GM12891 (cell line): ENCODE measurements at regions not wholly inside any gene's neighbourhood (a gene's known extent, or its start where the extent isn't known, plus 50 kb on each side); places are given as distances from the start of the nearest gene placed in this dataset.

Experiments
- DNase-seq: peaks from one replicate; pipeline ENCODE4 v3.0.0; 2011; ENCODE audit warnings: low spot score; ENCODE audit not compliant: insufficient read length
- FAIRE-seq: peaks from 2 replicates; lab custom pipeline; 2011; peaks lifted over from hg19 to GRCh38; lab: Jason Lieb, UNC
- PAX5 ChIP-seq: IDR thresholded peaks from 2 replicates; pipeline ENCODE4 v1.6.1; 2011; ENCODE audit warnings: low read length, moderate library complexity, mild to moderate bottlenecking; ENCODE audit not compliant: insufficient read depth, severe bottlenecking
- POLR2A ChIP-seq: IDR thresholded peaks from 2 replicates; pipeline ENCODE4 v1.6.1; 2011; ENCODE audit warnings: low read depth, low read length, control low read depth
- POLR2AphosphoS5 ChIP-seq: IDR thresholded peaks from 2 replicates; pipeline ENCODE4 v1.6.1; 2011; ENCODE audit warnings: low read depth, low read length, control low read depth
- POU2F2 ChIP-seq: IDR thresholded peaks from 2 replicates; pipeline ENCODE4 v1.6.1; 2011; ENCODE audit warnings: low read depth, mild to moderate bottlenecking, control low read depth, low read length, moderate library complexity
- SPI1 ChIP-seq: IDR thresholded peaks from 2 replicates; pipeline ENCODE4 v1.6.1; 2011; ENCODE audit warnings: low read depth, low read length, control low read depth
- TAF1 ChIP-seq: IDR thresholded peaks from 2 replicates; pipeline ENCODE4 v1.6.1; 2011; ENCODE audit warnings: low read depth, low read length, control low read depth

GRCh38 chr6:51398064-51398705 lies 579.5 kb downstream of the TFAP2B start:
- DNase-seq (no peak), FAIRE-seq (no peak)
- no peak for TF ChIP-seq POLR2AphosphoS5

- DNase-seq (no peak), FAIRE-seq (no peak)
- no peak for TF ChIP-seq TAF1
- no peak for TF ChIP-seq POLR2A
- TF ChIP-seq SPI1: no peak
- no peak for TF ChIP-seq PAX5
- TF ChIP-seq POU2F2: no peak
- no peak for TF ChIP-seq POLR2AphosphoS5
These were observed 580.1 kb downstream of the TFAP2B start for GRCh38 chr6:51398793-51399192.

GRCh38 chr6:51410453-51410852 lies 591.8 kb downstream of the TFAP2B start:
- FAIRE-seq: no peak
- no peak for TF ChIP-seq SPI1
- no peak for TF ChIP-seq POU2F2
- DNase-seq: no peak

- DNase-seq (no peak), FAIRE-seq (no peak)
- no peak for TF ChIP-seq TAF1
These were observed 592.9 kb downstream of the TFAP2B start for GRCh38 chr6:51411496-51412125.

- DNase-seq (no peak), FAIRE-seq (no peak)
- no peak for TF ChIP-seq TAF1
- no peak for TF ChIP-seq POLR2AphosphoS5
- TF ChIP-seq POLR2A: no peak
These were observed 595.7 kb downstream of the TFAP2B start for GRCh38 chr6:51414361-51414760.

GRCh38 chr6:51415501-51415900 lies 596.8 kb downstream of the TFAP2B start:
- FAIRE-seq (no peak), DNase-seq (no peak)
- TF ChIP-seq POLR2AphosphoS5 (no peak), POU2F2 (no peak), SPI1 (no peak), TAF1 (no peak), PAX5 (no peak), POLR2A (no peak)

- no peak for DNase-seq
- no peak for TF ChIP-seq POLR2A
- no peak for TF ChIP-seq PAX5
- no peak for TF ChIP-seq POLR2AphosphoS5
- no peak for TF ChIP-seq POU2F2
- no peak for TF ChIP-seq TAF1
- TF ChIP-seq SPI1: no peak
- no peak for FAIRE-seq
These were observed 610.5 kb downstream of the TFAP2B start for GRCh38 chr6:51429017-51429712.

GRCh38 chr6:51430589-51430988 lies 611.9 kb downstream of the TFAP2B start:
- TF ChIP-seq TAF1: no peak
- TF ChIP-seq PAX5: no peak
- TF ChIP-seq POLR2AphosphoS5: no peak
- TF ChIP-seq POLR2A: no peak
- no peak for TF ChIP-seq POU2F2
- TF ChIP-seq SPI1: no peak
- FAIRE-seq: no peak

GRCh38 chr6:51432481-51432880 lies 613.8 kb downstream of the TFAP2B start:
- TF ChIP-seq TAF1 (no peak), SPI1 (no peak), POLR2A (no peak), POU2F2 (no peak), PAX5 (no peak), POLR2AphosphoS5 (no peak)
- FAIRE-seq: no peak
- DNase-seq: no peak

More at GRCh38 chr6:51430589-51430988, 611.9 kb downstream of the TFAP2B start:
- no peak for DNase-seq

- DNase-seq (no peak), FAIRE-seq (no peak)
- no peak for TF ChIP-seq PAX5
These were observed 631.7 kb downstream of the TFAP2B start for GRCh38 chr6:51450248-51450957.
